ENCODE measurements at regions not wholly inside any gene's neighbourhood (a gene's known extent, or its start where the extent isn't known, plus 50 kb on each side); places are given as distances from the start of the nearest gene placed in this dataset.
"Not testable (repeated sequence)": the region's sequence is repeated elsewhere in the genome, so short reads cannot be mapped to it uniquely, and the experiment has no call there.

DNA sequence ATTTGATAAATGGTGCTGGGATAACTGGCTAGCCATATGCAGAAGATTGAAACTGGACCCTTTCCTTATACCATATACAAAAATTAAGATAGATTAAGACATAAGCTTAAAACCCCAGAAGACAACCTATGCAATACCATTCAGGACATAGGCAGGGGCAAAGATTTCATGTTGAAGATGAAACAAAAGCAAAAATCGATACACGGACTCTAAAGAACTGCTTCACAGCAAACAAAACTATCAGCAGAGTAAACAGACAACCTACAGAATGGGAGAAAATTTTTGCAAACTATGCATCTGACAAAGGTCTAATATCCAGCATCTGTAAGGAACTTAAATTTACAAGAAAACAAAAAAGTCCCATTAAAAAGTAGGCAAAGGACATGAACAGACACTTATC lies 255.9 kb downstream of the TINAG start:
- not testable (repeated sequence) for DNase-seq (ENCODE audit: low spot score)

DNA sequence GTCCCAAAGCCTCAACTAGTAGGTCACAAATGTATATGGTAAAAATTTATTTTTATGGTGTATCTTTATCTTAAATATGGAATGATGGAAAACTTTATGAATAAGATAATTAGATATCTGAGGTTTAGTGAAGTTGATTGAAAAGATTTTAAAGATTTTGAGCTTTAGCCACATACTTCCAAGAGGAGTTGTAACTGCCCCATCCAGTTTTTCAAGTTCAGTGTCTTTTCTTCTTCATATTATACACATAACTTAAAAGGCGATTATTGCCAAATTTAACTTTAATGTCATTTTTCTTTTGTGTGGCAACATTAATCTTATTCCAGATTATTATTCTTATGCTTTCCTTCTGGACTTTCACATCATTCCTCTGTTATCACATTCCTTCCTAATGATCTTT lies 266.4 kb downstream of the TINAG start:
- DNase-seq (ENCODE audit: low spot score) = no peak

DNA sequence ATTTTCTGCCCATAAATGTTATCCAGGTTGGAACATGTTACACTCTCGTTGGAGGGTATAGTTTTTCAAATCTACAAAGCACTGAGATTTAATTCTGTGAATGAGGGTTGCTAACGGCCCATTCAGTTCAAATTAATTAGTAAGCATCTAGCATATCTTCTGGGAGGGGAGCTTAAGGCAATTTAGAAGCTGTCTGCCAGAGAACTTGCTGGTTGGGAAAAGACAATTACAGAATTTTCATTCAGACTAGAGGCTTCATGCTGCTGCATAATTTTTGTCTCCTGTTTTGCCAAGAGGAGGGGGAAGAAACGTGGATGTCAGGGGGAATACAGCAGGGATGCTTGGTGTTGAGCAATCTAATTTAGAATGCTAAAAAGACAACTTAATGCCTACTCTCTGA lies 268.3 kb upstream of the FAM83B start:
- DNase-seq (ENCODE audit: low spot score) = no peak

DNA sequence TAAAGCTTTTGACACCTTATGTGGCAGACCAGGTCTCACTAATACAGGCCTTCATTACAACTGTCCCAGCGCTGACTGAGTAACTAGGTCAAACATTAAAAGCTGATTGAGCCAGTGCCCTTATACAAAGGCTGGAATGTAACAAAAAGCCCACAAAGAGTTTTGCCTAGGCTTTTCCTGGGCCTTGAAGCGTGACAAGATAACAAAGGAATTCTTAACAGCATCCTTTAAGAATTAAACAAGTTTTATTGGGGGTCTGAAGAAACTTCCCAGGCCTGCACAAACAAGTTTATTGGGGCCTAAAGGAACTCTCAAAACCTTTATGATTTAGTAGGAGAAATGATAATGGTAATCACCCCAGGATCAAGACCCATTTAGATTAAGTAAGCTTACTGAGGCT lies 267.6 kb upstream of the FAM83B start:
- no peak for DNase-seq (ENCODE audit: low spot score)

DNA sequence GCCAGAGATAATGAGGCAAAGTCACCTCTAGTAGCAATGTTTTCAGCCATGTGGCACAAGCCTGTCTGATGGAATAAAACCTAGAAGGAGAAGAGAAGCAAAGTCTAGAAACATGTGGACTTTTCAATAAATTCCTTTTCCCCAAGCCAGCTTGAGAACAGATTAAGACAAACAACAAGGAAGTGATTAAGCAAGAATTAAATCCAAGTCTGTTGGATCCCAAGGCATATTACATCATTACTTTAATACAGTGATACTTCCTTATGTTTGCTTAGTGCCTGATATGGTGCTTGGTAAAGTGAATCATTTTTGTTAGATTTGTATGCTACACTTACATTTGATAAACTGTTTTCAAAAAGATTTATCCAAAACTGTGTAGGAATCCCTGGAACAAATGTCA lies 260.3 kb upstream of the FAM83B start:
- DNase-seq (ENCODE audit: low spot score) = no peak

DNA sequence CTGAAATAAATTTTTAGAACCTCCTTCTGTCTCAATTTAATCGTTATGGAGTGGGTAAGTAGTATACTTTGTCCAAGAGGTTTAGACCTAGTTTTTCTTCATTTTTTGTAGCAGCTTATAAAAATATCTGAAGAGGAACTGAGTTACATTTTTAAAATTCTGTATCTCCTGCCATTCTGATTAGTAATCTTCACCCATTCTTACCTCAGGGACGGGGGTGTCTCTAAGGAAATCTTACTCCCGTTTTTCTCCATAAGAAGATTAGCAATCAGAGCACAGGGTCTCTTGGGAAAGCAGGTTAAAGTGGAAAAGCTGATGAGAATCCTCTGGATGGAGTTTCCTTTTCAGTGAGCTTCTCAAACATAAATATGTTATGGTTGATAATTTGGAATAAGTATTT lies 259.3 kb upstream of the FAM83B start:
- DNase-seq (ENCODE audit: low spot score) = no peak

DNA sequence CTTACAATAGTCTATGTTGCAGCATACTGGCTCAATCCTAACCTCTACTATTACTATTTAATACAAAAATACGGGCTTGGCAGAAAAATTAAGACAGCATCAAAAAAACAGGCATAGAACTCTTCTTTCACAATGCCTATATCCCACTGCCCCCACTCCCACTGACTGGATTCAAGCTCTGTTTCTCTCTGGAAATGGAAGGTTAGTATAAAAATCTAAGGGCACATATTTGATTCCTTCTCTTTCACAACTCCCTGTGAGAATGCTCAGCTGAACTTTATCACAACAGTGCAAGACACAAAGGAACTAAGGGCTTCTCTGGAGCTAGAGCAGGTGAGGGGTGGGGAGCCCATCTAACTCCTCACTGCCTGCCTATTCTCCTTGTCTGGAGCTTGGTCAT lies 258.4 kb upstream of the FAM83B start:
- DNase-seq (ENCODE audit: low spot score) = no peak

DNA sequence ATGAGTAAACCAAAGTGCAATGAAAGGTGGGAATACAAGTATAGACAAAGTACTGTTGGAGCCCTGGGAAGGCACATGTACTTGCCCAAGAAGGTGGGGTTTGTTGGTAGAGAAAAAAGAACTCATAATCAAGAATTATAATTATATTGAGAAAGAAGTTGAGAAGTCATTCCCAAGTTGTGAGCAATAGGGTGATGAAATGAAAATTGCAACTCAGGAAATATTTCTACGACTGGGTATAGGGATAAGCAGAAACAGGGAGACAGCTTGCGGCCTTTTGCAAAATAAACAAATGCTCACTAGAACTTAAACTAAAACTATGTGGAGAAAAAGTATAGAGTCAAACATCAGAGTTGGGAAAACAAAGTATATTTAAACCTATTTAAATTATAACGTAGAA lies 250.7 kb upstream of the FAM83B start:
- DNase-seq (ENCODE audit: low spot score) = no peak

DNA sequence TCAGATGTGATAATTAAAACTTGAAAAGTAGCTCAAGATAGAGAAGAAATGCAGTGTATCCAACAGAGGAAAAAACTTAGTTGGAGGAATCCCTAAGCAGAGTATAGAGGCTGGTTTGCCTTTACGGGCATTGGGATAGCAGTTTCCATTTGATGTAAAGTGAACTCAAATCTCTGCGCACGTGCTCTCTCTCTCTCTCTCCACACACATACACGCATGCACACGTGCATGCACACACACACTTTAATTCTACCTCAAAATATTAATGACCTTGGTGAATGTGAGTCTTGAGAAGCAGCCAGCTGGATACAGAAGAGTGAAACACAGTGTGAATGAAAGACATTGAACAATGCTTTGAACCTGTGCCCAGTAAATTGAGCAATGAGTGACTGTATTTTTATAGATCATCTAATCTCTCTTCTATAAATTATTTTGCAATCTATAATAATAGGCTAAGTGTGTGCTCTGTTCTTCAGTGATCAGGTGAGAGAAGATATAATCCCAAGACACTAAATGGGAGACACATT lies 247.7 kb upstream of the FAM83B start:
- DNase-seq (ENCODE audit: low spot score) = no peak

DNA sequence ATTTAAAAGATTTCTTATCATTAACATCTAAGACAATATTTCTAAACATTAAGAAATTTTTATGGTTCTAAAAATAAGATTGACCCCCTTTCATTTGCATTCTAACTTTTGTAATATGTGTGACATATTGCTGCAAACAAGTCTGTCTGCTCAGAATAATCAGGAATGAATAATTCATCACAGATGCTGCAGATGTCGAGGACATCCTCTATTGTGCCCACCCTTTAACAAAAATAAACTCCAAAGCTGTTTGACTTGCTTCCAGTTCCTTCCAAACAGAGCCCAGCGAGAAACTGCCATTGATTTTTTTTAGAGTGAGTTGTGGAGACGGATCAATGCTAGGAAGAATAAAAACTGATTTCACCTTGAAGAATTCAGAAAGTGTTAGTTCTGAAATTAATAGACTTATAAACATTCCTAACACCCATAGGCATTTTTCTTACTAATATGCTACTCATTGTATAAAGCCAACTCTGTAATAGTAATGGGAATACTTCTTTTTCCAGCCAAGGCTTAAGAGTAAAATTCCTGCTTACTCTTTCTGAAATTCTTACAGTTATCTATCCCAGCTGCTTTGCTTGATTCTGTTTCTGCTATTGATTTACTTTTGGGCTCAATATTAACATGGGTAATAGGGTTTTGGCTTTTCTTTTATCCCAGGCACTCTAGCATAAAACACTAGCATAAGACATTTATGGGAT lies 244.8 kb upstream of the FAM83B start:
- DNase-seq (ENCODE audit: low spot score) = no peak

DNA sequence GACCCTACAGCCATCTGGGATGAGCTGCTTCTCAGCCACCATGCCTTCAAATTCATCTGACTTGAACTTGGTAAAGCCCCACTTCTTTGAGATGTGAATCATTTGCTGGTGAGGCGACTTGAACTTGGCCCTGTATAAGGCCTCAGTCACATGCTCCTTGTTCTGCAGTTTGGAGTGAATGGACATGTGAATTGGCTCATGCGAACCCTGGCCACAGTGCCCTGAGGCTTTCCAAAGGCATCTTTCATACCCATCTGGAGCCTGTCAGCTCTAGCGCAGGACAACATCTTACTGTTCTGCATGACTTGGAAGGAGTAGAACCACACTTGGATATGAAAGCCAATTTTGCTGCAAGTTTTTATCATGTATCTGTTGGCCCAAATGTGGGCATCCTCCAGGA lies 244.0 kb upstream of the FAM83B start:
- DNase-seq (ENCODE audit: low spot score) = no peak

DNA sequence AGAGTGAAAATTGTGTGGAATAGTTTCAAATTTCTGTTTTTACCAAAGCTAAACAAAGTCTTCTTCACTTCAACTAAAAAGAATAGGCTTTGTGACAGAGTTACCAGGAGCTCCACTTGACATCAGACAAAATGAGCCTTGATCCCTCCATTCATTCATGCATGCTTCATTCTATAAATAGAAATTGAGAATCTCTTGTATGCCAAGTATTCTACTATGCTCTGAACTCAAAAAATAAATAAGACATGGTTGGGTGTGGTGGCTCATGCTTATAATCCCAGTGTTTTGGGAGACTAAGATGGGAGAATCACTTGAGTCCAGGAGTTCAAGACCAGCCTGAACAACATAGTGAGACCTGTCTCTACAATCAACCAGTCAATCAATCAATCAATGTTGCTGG lies 236.6 kb upstream of the FAM83B start:
- DNase-seq (ENCODE audit: low spot score) = no peak

DNA sequence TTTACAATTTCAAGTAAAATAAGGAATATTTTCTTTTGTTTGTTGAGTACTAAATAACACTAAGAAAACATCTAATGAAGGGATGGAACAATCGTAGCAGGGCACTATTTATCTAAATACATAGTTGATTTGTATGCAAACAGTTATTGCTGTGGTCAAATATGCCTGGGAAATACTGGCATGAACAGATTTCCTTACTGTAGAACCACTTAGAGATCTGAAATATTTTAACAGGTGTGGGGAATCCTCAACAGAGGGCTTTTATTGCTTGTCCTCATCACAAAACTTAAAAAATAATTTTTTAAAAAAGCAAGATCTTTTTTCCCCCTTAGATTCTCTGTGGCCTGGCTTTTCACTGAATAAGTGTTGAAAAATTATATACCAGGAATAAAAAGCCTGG lies 233.0 kb upstream of the FAM83B start:
- DNase-seq (ENCODE audit: low spot score) = no peak

DNA sequence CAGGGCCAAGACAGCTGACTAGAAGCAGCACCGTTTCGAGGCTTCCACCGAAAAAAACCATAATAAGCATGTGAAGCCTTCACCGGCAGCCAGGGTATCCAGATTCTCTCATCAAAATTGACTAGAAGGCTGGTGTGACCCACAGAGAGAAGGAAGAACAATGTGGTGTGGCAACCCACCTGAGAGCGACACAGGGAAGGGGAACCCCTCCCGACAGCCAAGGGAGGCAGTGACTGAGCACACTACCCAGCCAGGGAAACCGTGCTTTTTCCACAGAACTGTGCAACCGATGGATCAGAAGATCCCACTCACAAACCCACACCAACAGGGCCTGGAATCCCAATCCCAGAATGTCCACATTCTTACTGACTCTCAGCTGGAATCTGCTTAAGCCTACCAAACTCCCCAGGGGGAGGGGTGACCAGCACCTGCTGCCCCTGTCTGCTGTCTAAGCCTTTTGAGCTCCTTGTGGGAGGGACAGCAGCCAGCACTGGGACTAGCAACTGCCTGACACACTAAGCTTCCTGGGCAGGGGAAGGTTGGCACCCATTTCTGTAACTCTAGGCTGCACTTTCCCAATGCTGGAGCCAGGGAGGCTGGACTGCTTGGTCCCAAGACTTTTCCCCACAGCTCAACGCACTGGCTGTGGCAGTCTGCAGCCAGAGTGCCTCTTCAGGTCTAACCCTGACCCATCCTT lies 231.9 kb upstream of the FAM83B start:
- DNase-seq (ENCODE audit: low spot score) = no peak

DNA sequence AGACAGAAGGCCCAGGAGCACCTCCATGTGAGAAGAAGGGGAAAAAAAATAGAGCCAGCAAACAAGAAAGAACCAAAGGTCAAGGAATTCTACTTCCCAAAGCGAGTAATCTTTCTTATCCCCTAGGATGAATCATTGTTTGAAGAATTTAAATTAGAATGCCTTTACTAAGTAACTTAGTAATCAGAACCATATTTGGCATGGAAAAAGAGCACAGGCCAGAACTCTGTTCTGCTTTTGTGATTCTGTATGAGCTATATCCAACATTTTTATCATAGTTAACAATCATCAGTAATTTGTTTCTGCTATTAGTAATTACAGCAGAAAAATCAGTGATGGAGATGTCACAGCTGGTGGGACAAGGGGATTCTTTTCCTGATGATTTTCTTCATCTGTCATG lies 228.8 kb upstream of the FAM83B start:
- no peak for DNase-seq (ENCODE audit: low spot score)

DNA sequence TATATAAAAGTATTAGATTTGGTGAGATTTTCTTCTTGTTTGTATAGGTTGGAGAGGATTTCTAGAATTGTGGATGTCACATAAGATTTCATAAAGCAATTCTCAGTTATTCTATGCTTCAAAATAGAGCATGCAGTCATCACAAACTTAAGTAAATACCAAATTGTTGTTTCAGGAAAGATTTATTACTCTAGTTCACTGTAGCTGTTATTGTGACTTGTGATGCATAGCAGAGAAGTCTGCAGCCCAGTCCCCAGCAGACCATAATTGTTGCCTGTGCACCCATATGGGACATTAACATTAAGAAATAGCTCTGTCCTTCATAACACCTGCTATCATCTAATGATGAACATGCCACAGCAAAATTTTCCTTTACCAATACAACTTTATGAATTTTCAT lies 228.0 kb upstream of the FAM83B start:
- no peak for DNase-seq (ENCODE audit: low spot score)

DNA sequence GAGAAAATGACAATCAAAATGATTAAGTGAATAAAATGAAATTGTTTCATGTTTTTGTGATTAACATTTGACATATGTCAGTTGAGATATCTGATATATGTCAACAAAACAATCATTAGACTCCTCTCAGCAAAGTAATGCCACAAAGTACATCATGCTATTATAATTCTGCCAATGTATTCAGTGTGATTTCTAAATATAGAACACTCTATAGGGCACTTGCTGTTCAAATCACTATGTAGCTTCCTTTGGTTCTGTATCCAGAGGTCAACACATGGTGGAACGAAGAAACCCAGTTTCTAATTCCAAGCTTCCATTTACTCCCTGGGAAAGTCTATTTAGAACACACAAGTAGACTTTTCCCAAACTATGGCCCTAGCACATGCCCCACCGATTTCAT lies 227.5 kb upstream of the FAM83B start:
- DNase-seq (ENCODE audit: low spot score) = no peak

DNA sequence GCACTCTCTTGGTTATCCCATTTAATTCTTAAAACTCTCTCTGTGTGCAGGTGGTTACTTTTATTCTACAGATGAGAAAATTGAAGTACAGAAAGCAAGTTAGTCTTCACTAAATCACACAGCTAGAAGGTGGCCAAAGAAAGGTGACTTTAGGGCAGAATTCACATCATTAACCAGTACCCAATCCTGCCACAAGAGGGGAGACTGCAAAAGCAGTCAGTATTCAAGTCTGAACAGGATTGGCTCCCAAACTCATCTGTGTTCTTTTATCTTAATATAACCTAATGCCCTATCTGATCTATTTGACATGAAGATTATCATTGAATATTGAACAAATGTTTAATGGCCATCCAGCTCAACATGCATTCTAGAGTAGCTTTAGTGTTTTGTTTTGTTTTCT lies 225.3 kb upstream of the FAM83B start:
- no peak for DNase-seq (ENCODE audit: low spot score)

DNA sequence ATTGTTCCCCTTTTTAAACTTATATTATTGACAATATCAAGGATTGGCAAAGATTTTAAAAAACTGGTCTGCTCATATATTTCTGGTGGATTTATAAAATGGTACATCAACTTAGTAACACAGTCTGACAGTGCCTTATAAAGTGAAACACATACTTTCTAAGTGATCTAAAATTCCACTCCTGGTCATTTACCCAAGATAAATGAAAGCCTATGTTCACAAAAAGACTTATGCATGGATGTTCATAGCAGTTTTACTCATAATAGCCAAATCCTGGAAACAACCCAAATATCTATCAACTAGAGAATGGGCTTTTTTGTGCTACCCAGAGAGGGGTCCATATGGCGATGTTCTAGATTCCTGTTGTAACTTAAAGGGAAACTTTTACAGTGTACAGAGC lies 222.4 kb upstream of the FAM83B start:
- no peak for DNase-seq (ENCODE audit: low spot score)

DNA sequence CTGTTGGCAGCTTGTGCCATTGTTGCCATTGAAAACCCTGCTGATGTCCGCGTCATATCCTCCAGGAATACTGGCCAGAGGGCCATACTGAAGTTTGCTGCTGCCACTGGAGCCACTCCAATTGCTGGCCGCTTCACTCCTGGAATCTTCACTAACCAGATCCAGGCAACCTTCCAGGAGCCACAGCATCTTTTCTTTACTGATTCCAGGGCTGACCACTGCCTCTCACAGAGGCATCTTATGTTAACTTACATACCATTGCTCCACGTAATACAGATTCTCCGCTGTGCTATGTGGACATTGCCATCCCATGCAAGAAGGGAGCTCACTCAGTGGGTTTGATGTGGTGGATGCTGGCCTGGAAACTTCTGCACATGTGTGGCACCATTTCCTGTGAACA lies 221.8 kb upstream of the FAM83B start:
- no peak for DNase-seq (ENCODE audit: low spot score)

DNA sequence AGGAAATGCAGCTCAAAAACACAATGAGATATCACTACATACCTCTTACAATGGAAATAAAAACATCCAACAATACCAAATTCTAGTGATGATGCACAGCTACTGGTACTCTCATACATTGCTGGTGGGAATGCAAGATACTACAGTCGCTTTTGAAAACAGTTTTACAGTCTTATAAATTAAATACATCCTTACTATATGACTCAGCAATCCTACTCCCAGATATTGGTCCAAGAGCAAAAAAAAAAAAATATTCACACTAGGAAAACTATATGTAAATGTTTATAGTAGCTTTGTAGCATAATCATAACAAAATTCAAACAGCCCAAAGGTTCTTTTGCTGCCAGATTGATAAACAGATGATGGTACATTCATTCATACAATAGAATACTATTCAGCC lies 217.4 kb upstream of the FAM83B start:
- DNase-seq (ENCODE audit: low spot score) = no peak

DNA sequence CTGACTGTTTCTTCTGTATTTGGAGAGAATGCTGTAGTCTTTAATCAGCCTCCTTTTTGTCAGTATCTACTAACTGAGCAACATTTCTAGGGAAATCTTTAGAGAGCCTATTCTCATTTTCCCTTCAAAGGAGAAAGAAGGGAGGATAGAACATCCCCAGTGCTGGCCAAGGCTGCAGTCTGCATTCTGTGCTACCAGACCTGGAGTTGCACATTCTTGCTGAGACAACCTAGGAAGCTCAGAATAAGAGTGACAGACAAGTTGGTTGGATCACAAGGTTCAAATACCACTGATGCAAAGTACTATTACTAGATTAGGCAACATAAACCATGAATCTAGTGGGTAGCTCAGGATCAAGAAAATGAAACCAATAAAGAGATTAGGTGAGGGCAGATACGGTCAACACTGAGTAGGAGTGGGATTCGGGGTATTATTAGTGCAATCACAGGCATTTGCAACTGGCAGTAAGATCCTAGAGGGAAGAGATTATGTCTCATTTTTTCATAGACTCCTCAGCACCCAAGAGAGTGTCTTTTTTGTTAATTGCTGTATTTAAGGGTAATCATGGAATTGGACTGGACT lies 213.5 kb upstream of the FAM83B start:
- DNase-seq (ENCODE audit: low spot score) = no peak

DNA sequence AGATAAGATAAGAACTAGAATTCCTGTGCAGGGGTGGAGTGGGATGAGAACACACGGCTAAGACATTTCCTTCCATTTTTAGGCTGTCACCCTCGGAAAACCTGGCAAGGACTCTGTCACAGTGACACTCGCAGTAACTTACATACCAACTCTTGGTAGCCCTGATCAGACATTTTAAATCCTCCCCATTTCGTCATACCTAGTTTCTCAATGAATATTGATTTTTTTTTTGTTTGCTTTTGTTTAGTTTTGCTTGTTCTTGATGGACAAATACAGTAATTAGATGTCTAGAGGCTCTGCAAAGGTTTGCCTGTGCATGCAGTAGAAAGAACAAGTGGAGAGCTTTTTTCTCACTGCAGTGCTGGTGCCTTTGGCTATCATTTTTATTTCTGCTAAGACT lies 213.0 kb upstream of the FAM83B start:
- no peak for DNase-seq (ENCODE audit: low spot score)

DNA sequence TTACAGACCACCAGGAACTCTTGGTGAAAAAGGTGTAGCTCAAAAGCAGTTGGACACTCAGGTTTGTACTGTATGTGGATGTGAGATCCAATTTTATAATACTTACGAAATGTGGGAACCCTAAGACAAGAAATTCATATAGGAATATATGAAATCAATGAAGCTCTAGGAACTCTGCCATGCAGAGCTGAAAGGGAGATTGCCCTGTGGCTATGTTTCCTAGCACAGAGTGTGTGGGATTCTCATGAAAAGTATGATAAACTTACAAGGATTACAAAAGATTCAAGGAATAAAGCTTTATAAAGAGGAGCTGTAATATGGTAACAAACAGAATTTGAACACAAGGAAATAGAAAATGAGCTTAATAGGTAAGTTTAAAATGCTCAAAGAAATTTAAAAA lies 205.7 kb upstream of the FAM83B start:
- DNase-seq (ENCODE audit: low spot score) = no peak
